Testis (tissue), 2 donors: ENCODE measurements at regions not wholly inside any gene's neighbourhood (a gene's known extent, or its start where the extent isn't known, plus 50 kb on each side); places are given as distances from the start of the nearest gene placed in this dataset.
"Not testable (repeated sequence)": the region's sequence is repeated elsewhere in the genome, so short reads cannot be mapped to it uniquely, and the experiment has no call there.

ENCODE experiments used
- DNase-seq: peaks from one replicate; pipeline ENCODE4 v3.0.0-alpha.2; 2019
- H3K27ac ChIP-seq, 2 donors: fragments of 200-600 bp; sonication (generic); one replicate each; pipeline ENCODE4 v1.5.1; 2019
- H3K27me3 ChIP-seq: fragments of 200-600 bp; sonication (generic); one replicate; pipeline ENCODE4 v1.5.1; 2019
- H3K36me3 ChIP-seq: fragments of 200-600 bp; sonication (generic); one replicate; pipeline ENCODE4 v1.5.1; 2017; ENCODE audit warnings: low read depth; ENCODE audit errors: missing control alignments
- H3K4me1 ChIP-seq: fragments of 200-600 bp; sonication (generic); one replicate; pipeline ENCODE4 v1.5.1; 2019
- H3K4me3 ChIP-seq, 2 donors: fragments of 200-600 bp; sonication (generic); one replicate each; pipeline ENCODE4 v1.5.1; 2017 to 2019
- H3K9me3 ChIP-seq: fragments of 200-600 bp; sonication (generic); one replicate; pipeline ENCODE4 v1.5.1; 2017
- CTCF ChIP-seq, 3 experiments: fragments of 450-650 bp in 2 of 3; fragments of 200-600 bp in 1 of 3; sonication (generic) in 1 of 3; IDR thresholded peaks; one replicate each; pipeline ENCODE4 v1.5.1; 2016 to 2019; ENCODE audit warnings: antibody characterized with exemption in 3 of 3, mild to moderate bottlenecking in 2 of 3, moderate library complexity in 1 of 3
- POLR2A ChIP-seq: fragments of 450-650 bp; IDR thresholded peaks from one replicate; pipeline ENCODE4 v1.6.1; 2017; ENCODE audit warnings: antibody characterized with exemption, mild to moderate bottlenecking, moderate library complexity
- WGBS, 2 donors: methylation state at CpG; one replicate each; pipeline ENCODE4 v1.1.5; 2018; 5-methylcytosine and 5-hydroxymethylcytosine counted together
- intact Hi-C: fragments of 100-400 bp; cut with DNase I; formaldehyde crosslinking; loops from one replicate; pipeline ENCODE4 v1.15.1; 2023; ENCODE audit warnings: low total_unique reads

DNA sequence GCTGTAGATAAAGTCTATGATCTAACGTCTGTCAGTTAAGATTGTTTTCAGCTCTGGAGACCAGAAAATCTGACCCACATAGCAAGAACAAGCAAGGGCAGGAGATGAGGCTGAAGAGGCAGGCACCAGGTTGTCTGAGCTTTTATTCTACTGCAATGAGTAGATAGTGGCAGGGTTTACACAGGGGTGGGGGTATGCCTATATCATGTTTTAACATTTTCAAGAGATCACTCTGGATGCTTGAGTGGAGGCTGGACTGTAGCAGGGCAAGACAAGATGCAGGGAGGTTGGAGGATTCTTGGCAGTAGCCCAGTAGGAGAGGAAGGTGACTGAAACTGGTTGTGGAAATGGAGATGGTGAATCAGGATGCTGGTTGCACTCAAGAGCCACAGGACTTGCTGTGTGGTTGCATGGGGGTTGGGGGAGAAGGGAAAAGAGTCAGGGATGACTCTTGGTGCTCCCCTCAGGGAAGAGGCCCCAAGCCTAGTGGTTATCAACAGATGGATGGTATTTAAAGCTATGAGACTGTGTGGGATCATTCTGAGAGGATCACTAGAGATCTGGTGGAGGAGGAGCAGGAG, 143.1 kb upstream of the KCNJ18 start:
- WGBS, 2 donors, result 73 to 75% methylated on average over 1 of the region's 1 CpG
- no peak overlapping the region for H3K27ac ChIP-seq
- intact Hi-C loops, result no loop called here

DNA sequence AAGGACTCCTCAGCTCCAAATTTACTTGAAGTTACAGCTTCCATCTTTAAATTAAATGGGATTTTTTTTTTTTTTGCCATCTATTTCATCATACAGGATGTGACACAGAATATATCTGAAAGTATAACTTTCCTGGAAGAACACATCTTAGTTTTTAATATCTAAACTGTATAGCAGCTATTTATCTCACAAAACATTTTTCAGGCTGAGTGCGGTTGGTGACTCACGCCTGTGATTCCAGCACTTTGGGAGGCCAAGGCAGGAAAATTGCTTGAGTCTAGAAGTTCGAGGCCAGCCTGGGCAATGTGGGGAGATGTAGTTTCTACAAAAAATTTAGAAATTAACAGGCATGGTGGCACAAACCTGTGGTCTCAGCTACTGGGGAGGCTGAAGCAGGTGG, 142.3 kb upstream of the KCNJ18 start:
- H3K9me3 ChIP-seq, intact Hi-C loops, DNase-seq, H3K27me3 ChIP-seq, H3K27ac ChIP-seq, H3K36me3 ChIP-seq, H3K4me3 ChIP-seq: not testable (repeated sequence)
- 86 to 90% methylated on average over 3 of the region's 3 CpGs for WGBS, 2 donors
- H3K4me1 ChIP-seq, result peaks cover 16% of the 10 kb centered on the region

More for the DNA sequence above, 143.1 kb upstream of the KCNJ18 start:
- H3K27me3 ChIP-seq, result no peaks in the 10 kb centered on the region
- H3K9me3 ChIP-seq, result no peaks in the 10 kb centered on the region
- DNase-seq, result no peak
- no peak for TF ChIP-seq POLR2A
- TF ChIP-seq CTCF (IDR thresholded peaks at IDR 0.05), result no peak
- H3K4me3 ChIP-seq, result no peak overlapping the region
- no peaks in the 10 kb centered on the region for H3K36me3 ChIP-seq
- H3K4me1 ChIP-seq, result peaks cover 16% of the 10 kb centered on the region

GRCh38 chr17:21551081-21551881, 141.0 kb upstream of the KCNJ18 start:
- peak; percentile 35 for TF ChIP-seq POLR2A
- TF ChIP-seq CTCF (IDR thresholded peaks at IDR 0.05), result no peak
- Histone ChIP-seq H3K36me3 (no peaks in the 10 kb centered on the region), H3K27me3 (no peaks in the 10 kb centered on the region), H3K27ac (peak overlapping the region; percentile 74 to 88), H3K4me3 (peak overlapping the region; percentile 79 to 81), H3K4me1 (peaks cover 16% of the 10 kb centered on the region), H3K9me3 (no peaks in the 10 kb centered on the region)
- WGBS, 2 donors, result 0 to 1% methylated on average over 16 to 59 of the region's 75 CpGs
- intact Hi-C loops, result no loop called here
- DNase-seq, result peak; percentile 89

DNA sequence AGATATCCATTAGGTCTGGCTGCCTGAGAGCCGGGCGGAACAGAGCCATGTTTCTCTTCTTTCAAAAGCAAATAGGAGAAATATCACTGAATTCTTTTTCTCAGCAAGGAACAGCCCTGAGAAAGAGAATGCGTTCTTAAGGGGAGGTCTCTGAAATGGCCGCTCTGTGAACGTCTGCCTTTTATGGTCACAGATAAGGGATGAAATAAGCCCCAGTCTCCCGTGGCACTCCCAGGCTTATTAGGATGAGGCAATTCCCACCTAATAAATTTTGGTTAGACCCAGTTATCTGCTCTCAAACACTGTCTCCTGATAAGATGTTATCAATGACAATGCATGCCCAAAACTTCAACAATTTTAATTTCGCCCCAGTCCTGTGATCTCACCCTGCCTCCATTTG, 133.4 kb upstream of the KCNJ18 start:
- intact Hi-C loops, H3K4me3 ChIP-seq, H3K27me3 ChIP-seq, H3K9me3 ChIP-seq, DNase-seq, H3K36me3 ChIP-seq, H3K27ac ChIP-seq, H3K4me1 ChIP-seq: not testable (repeated sequence)
- WGBS, 2 donors, result 90% methylated on average over 7 of the region's 7 CpGs

- Histone ChIP-seq H3K27ac (no peak overlapping the region), H3K4me3 (no peak overlapping the region), H3K4me1 (no peaks in the 10 kb centered on the region), H3K27me3 (no peaks in the 10 kb centered on the region), H3K9me3 (no peaks in the 10 kb centered on the region), H3K36me3 (no peaks in the 10 kb centered on the region)
- WGBS, 2 donors, result 71 to 88% methylated on average over 1 to 3 of the region's 3 CpGs
- TF ChIP-seq POLR2A (no peak), CTCF (IDR thresholded peaks at IDR 0.05) (no peak)
- intact Hi-C loops, result no loop called here
- DNase-seq, result no peak
These were observed 128.1 kb upstream of the KCNJ18 start for GRCh38 chr17:21564262-21564661.

DNA sequence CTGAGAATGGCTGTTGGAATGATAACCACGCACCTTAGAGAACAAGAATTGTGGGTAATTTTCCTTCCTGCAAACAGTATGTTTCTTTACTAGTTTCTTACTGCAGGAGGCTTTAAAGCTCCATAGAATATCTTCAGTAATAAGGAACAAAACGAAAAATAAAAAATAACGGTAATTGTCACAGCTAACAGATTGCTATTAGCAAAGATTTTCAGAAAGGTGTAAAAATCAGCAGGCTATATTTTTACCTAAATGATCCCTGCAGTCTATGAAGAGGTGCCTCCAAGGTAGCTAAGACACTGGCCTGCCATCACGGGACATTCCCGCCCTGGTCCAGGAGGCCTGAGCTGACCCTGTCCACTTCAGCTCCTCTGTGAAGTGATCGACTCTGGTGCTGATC, 127.6 kb upstream of the KCNJ18 start:
- H3K4me1 ChIP-seq, intact Hi-C loops, H3K27me3 ChIP-seq, H3K36me3 ChIP-seq, DNase-seq, H3K4me3 ChIP-seq, H3K9me3 ChIP-seq, H3K27ac ChIP-seq: not testable (repeated sequence)
- 86 to 92% methylated on average over 6 of the region's 6 CpGs for WGBS, 2 donors

- H3K4me3 ChIP-seq, H3K27me3 ChIP-seq, DNase-seq, H3K27ac ChIP-seq, H3K9me3 ChIP-seq, H3K36me3 ChIP-seq, H3K4me1 ChIP-seq, intact Hi-C loops: not testable (repeated sequence)
- WGBS, 2 donors, result 74 to 75% methylated on average over 2 of the region's 2 CpGs
These were observed 121.9 kb upstream of the KCNJ18 start for GRCh38 chr17:21570427-21570826.

- WGBS, 2 donors, result 64 to 69% methylated on average over 1 of the region's 1 CpG
These were observed 120.2 kb upstream of the KCNJ18 start for GRCh38 chr17:21572148-21572547.

DNA sequence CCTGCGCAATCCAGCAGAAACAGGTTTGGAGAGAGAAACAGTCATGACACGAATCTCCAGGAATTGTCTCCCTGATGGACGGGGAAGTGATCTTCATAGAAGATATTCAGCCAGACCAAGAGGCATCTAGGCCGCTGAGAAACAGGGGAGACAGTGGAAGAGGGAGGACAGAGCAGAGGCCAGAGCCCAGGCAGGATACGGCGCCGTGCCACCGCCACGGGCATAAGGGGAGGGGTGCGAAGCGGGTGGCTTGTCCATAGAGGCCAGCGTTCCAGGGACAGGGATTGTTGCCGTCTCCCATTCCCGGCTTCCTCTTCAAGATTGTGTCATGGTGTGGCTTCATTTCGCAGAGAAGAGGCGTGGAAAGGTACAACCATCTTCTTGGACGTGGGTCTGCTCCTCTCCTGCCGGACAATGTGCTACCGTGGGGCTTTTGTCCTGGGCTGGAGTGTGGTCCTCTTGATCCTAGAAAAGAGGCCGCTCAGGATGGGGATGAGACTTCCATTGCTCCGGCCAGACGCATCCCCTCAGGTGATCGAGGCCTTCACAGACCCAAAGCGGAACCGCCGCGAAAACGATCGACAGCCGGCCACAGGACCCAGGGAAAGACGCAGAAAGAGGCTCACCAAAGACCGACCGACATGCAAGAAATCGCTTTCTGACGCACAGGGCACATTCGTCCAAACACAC, 118.9 kb upstream of the KCNJ18 start:
- H3K4me3 ChIP-seq, result peak overlapping the region; percentile 57 to 80

More at GRCh38 chr17:21572148-21572547, 120.2 kb upstream of the KCNJ18 start:
- H3K27ac ChIP-seq, H3K27me3 ChIP-seq, H3K4me3 ChIP-seq, intact Hi-C loops, H3K9me3 ChIP-seq, H3K36me3 ChIP-seq, DNase-seq, H3K4me1 ChIP-seq: not testable (repeated sequence)

More for the DNA sequence above, 118.9 kb upstream of the KCNJ18 start:
- H3K27ac ChIP-seq, H3K27me3 ChIP-seq, H3K9me3 ChIP-seq, DNase-seq, intact Hi-C loops, H3K4me1 ChIP-seq, H3K36me3 ChIP-seq: not testable (repeated sequence)
- 64 to 66% methylated on average over 26 to 36 of the region's 36 CpGs for WGBS, 2 donors
